ENCODE measurements at regions not wholly inside any gene's neighbourhood (a gene's known extent, or its start where the extent isn't known, plus 50 kb on each side); places are given as distances from the start of the nearest gene placed in this dataset.

GRCh38 chr1:185500001-185500626 lies 183.1 kb upstream of the IVNS1ABP start:
- TF ChIP-seq, protein P1, sequence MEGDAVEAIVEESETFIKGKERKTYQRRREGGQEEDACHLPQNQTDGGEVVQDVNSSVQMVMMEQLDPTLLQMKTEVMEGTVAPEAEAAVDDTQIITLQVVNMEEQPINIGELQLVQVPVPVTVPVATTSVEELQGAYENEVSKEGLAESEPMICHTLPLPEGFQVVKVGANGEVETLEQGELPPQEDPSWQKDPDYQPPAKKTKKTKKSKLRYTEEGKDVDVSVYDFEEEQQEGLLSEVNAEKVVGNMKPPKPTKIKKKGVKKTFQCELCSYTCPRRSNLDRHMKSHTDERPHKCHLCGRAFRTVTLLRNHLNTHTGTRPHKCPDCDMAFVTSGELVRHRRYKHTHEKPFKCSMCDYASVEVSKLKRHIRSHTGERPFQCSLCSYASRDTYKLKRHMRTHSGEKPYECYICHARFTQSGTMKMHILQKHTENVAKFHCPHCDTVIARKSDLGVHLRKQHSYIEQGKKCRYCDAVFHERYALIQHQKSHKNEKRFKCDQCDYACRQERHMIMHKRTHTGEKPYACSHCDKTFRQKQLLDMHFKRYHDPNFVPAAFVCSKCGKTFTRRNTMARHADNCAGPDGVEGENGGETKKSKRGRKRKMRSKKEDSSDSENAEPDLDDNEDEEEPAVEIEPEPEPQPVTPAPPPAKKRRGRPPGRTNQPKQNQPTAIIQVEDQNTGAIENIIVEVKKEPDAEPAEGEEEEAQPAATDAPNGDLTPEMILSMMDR (IDR thresholded peaks at IDR 0.05; ENCODE audit: insufficient read depth, low read length, poor library complexity, severe bottlenecking): no peak
- TF ChIP-seq EZH2phosphoT487 (conservative IDR thresholded peaks at IDR 0.05; ENCODE audit: low read length): no peak

Data from SU-DHL-6 (cell line).